ENCODE measurements at regions not wholly inside any gene's neighbourhood (a gene's known extent, or its start where the extent isn't known, plus 50 kb on each side); places are given as distances from the start of the nearest gene placed in this dataset.

DNA sequence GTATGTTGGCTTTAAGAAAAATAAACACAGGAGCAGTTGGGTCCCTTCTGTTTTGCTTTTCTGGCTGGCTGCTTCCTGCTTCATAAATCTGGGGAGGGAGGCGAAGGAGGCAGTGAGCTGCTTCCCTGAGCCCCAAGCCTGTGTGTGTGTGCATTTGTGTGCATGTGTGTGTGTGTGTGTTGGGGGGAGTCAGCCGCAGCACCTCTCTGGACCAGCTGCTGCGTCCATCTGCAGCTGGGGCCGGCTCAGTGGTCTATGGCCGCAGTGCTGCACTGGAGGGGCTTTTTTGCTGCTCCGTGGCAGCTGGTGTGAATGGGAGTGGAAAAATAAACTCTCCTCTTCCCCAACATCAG lies 192.3 kb downstream of the RNF144A start:
- Histone ChIP-seq H3K27ac (ENCODE audit: low read length) (no peak overlapping the region), H3K9me2 (ENCODE audit: insufficient read depth, low read length) (no peaks in the 10 kb centered on the region), H4K20me1 (ENCODE audit: insufficient read depth) (no peaks in the 10 kb centered on the region), H3K27me3 (ENCODE audit: insufficient read depth, low read depth, low read length) (no peaks in the 10 kb centered on the region), H2AFZ (ENCODE audit: low read depth, low read length) (no peak overlapping the region), H3K4me3 (ENCODE audit: low read length) (no peak overlapping the region), H3K36me3 (ENCODE audit: insufficient read depth, low read length) (no peaks in the 10 kb centered on the region), H3K9me3 (ENCODE audit: low read length) (no peaks in the 10 kb centered on the region), H3F3A (ENCODE audit: insufficient read depth, low read length, poor library complexity, severe bottlenecking) (no peaks in the 10 kb centered on the region), H3K79me2 (replicated peaks; ENCODE audit: insufficient read depth, low read length) (no peaks in the 10 kb centered on the region), H3K4me2 (ENCODE audit: low read length) (no peak overlapping the region), H3K9ac (ENCODE audit: low read length) (no peak overlapping the region)
- no peak for TF ChIP-seq SMC3 (conservative IDR thresholded peaks at IDR 0.05; ENCODE audit: poor library complexity)
- no peak for TF ChIP-seq TAF1 (IDR thresholded peaks at IDR 0.05; ENCODE audit: low read depth)
- no peak for TF ChIP-seq RAD21 (conservative IDR thresholded peaks at IDR 0.05)
- TF ChIP-seq POLR2AphosphoS5 (IDR thresholded peaks at IDR 0.05): no peak
- TF ChIP-seq, protein P1, sequence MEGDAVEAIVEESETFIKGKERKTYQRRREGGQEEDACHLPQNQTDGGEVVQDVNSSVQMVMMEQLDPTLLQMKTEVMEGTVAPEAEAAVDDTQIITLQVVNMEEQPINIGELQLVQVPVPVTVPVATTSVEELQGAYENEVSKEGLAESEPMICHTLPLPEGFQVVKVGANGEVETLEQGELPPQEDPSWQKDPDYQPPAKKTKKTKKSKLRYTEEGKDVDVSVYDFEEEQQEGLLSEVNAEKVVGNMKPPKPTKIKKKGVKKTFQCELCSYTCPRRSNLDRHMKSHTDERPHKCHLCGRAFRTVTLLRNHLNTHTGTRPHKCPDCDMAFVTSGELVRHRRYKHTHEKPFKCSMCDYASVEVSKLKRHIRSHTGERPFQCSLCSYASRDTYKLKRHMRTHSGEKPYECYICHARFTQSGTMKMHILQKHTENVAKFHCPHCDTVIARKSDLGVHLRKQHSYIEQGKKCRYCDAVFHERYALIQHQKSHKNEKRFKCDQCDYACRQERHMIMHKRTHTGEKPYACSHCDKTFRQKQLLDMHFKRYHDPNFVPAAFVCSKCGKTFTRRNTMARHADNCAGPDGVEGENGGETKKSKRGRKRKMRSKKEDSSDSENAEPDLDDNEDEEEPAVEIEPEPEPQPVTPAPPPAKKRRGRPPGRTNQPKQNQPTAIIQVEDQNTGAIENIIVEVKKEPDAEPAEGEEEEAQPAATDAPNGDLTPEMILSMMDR (IDR thresholded peaks at IDR 0.05; ENCODE audit: poor library complexity, severe bottlenecking): no peak
- no peak for TF ChIP-seq EP300 (conservative IDR thresholded peaks at IDR 0.05; ENCODE audit: poor library complexity, severe bottlenecking)
- TF ChIP-seq EZH2 (IDR thresholded peaks at IDR 0.05; ENCODE audit: borderline replicate concordance, insufficient read depth, low read length, poor library complexity, severe bottlenecking): no peak
- no peak for TF ChIP-seq MXI1 (conservative IDR thresholded peaks at IDR 0.05; ENCODE audit: poor library complexity, severe bottlenecking)
- TF ChIP-seq, protein P2, sequence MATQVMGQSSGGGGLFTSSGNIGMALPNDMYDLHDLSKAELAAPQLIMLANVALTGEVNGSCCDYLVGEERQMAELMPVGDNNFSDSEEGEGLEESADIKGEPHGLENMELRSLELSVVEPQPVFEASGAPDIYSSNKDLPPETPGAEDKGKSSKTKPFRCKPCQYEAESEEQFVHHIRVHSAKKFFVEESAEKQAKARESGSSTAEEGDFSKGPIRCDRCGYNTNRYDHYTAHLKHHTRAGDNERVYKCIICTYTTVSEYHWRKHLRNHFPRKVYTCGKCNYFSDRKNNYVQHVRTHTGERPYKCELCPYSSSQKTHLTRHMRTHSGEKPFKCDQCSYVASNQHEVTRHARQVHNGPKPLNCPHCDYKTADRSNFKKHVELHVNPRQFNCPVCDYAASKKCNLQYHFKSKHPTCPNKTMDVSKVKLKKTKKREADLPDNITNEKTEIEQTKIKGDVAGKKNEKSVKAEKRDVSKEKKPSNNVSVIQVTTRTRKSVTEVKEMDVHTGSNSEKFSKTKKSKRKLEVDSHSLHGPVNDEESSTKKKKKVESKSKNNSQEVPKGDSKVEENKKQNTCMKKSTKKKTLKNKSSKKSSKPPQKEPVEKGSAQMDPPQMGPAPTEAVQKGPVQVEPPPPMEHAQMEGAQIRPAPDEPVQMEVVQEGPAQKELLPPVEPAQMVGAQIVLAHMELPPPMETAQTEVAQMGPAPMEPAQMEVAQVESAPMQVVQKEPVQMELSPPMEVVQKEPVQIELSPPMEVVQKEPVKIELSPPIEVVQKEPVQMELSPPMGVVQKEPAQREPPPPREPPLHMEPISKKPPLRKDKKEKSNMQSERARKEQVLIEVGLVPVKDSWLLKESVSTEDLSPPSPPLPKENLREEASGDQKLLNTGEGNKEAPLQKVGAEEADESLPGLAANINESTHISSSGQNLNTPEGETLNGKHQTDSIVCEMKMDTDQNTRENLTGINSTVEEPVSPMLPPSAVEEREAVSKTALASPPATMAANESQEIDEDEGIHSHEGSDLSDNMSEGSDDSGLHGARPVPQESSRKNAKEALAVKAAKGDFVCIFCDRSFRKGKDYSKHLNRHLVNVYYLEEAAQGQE (IDR thresholded peaks at IDR 0.05; ENCODE audit: borderline replicate concordance): no peak

DNA sequence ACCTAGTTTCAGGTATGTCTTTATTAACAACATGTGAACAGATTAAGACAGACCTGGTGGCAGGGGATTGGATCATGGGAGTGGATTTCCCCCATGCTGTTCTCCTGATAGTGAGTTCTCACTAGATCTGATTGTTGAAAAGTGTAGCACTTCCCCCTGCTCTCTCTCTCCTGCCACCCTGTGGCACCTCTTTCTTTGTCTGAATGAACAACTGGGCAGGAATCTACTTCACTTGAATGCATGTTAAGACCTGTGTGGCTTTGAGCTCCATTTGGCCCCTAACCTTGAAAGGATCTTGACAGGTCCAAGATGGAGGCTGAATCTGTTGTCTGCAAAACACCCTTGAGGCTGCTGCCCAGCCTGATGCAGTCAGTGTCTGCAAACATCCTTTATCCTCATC lies 194.4 kb downstream of the RNF144A start:
- H2AFZ ChIP-seq (ENCODE audit: low read depth, low read length): no peak overlapping the region
- no peaks in the 10 kb centered on the region for H3K79me2 ChIP-seq (replicated peaks; ENCODE audit: insufficient read depth, low read length)
- H3K4me2 ChIP-seq (ENCODE audit: low read length): no peak overlapping the region
- no peaks in the 10 kb centered on the region for H3K9me2 ChIP-seq (ENCODE audit: insufficient read depth, low read length)
- no peaks in the 10 kb centered on the region for H3K27me3 ChIP-seq (ENCODE audit: insufficient read depth, low read depth, low read length)
- H4K20me1 ChIP-seq (ENCODE audit: insufficient read depth): no peaks in the 10 kb centered on the region
- H3K9me3 ChIP-seq (ENCODE audit: low read length): no peaks in the 10 kb centered on the region
- H3F3A ChIP-seq (ENCODE audit: insufficient read depth, low read length, poor library complexity, severe bottlenecking): no peaks in the 10 kb centered on the region
- no peaks in the 10 kb centered on the region for H3K36me3 ChIP-seq (ENCODE audit: insufficient read depth, low read length)
- no peak overlapping the region for H3K4me3 ChIP-seq (ENCODE audit: low read length)
- TF ChIP-seq POLR2AphosphoS5 (IDR thresholded peaks at IDR 0.05): no peak
- H3K27ac ChIP-seq (ENCODE audit: low read length): no peak overlapping the region
- H3K9ac ChIP-seq (ENCODE audit: low read length): no peak overlapping the region

DNA sequence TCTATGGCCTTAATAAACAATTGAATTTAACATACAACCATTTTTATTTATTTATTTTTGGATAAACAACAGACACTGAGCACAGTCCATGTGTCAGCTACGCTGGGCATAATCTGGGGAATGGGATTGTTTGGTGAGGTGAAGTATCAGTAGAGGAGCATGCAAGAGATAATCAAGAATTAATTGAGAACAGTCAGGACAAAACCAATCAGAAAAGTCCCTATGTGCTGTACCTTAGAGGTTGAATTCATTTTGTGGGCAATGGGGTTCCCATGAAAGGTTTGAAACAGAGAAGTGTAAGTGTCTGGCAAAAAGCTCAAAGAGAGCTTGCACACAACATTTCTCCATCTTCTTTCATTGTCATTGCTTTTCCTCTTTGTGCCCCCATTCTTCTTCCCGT lies 198.2 kb downstream of the RNF144A start:
- Histone ChIP-seq H3K27ac (ENCODE audit: low read length) (no peak overlapping the region), H3K9ac (ENCODE audit: low read length) (no peak overlapping the region)

More for the DNA sequence above, 198.2 kb downstream of the RNF144A start:
- Histone ChIP-seq H3K4me2 (ENCODE audit: low read length) (no peak overlapping the region), H3F3A (ENCODE audit: insufficient read depth, low read length, poor library complexity, severe bottlenecking) (no peaks in the 10 kb centered on the region), H4K20me1 (ENCODE audit: insufficient read depth) (no peaks in the 10 kb centered on the region), H3K4me3 (ENCODE audit: low read length) (no peak overlapping the region), H3K9me3 (ENCODE audit: low read length) (no peaks in the 10 kb centered on the region), H3K79me2 (replicated peaks; ENCODE audit: insufficient read depth, low read length) (no peaks in the 10 kb centered on the region), H3K9me2 (ENCODE audit: insufficient read depth, low read length) (no peaks in the 10 kb centered on the region), H3K36me3 (ENCODE audit: insufficient read depth, low read length) (no peaks in the 10 kb centered on the region), H3K27me3 (ENCODE audit: insufficient read depth, low read depth, low read length) (no peaks in the 10 kb centered on the region), H2AFZ (ENCODE audit: low read depth, low read length) (no peak overlapping the region)
- no peak for TF ChIP-seq EP300 (conservative IDR thresholded peaks at IDR 0.05; ENCODE audit: poor library complexity, severe bottlenecking)
- TF ChIP-seq MXI1 (conservative IDR thresholded peaks at IDR 0.05; ENCODE audit: poor library complexity, severe bottlenecking): no peak
- TF ChIP-seq RAD21 (conservative IDR thresholded peaks at IDR 0.05): no peak
- TF ChIP-seq POLR2AphosphoS5 (IDR thresholded peaks at IDR 0.05): no peak
- TF ChIP-seq SMC3 (conservative IDR thresholded peaks at IDR 0.05; ENCODE audit: poor library complexity): no peak
- no peak for TF ChIP-seq TAF1 (IDR thresholded peaks at IDR 0.05; ENCODE audit: low read depth)
- no peak for TF ChIP-seq EZH2 (IDR thresholded peaks at IDR 0.05; ENCODE audit: borderline replicate concordance, insufficient read depth, low read length, poor library complexity, severe bottlenecking)
- TF ChIP-seq, protein P1 (IDR thresholded peaks at IDR 0.05; ENCODE audit: poor library complexity, severe bottlenecking): no peak
- TF ChIP-seq, protein P2 (IDR thresholded peaks at IDR 0.05; ENCODE audit: borderline replicate concordance): no peak

Measured in neural cell (in vitro differentiated cells).